GM21381 (cell line): ENCODE measurements at regions not wholly inside any gene's neighbourhood (a gene's known extent, or its start where the extent isn't known, plus 50 kb on each side); places are given as distances from the start of the nearest gene placed in this dataset.

Experiments used
- ATAC-seq: cut with Tn5 transposase; IDR thresholded peaks from one replicate; pipeline ENCODE4 v1.9.1; 2021; ENCODE audit warnings: mild to moderate bottlenecking, moderate library complexity; ENCODE audit not compliant: unreplicated experiment

DNA sequence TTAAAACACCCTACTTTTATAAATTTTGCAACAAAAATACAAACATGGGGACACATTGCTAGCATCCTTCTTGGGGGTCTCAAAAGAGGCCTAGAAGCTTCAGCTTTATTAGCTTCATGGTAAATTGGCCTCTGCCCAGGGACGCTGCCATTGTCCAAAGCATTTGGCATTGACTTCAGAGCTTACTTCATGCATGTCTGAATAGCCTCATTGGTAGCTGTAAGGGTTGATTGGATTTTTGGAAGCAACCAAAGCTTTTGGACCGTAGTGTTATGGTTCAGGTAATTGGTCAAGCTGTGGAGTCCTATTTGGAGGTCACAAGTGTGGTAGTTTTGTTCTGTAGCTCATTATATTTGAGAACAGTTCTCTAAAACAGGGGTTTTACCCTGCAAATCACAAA is 411.7 kb upstream of the SLC24A2 start:
- ATAC-seq: no peak

DNA sequence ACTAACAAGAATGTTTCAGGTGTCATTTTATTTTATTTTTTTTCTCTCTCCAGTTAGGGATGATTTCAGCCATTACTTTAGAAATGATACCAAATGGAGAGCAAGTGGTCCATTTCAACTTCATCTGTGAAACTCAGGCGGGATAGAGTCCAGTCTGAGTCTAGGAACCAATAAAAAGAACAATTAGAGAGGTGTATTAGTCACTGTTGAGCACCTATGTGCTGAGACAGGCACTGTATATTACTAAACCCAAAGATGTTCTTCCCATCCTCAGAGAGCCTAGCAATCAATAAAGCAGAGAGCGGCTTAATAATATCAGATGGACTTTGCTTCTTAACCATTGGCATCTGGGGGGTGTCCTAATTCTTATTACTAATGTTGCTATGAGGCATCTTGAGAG is 410.3 kb upstream of the SLC24A2 start:
- no peak for ATAC-seq

DNA sequence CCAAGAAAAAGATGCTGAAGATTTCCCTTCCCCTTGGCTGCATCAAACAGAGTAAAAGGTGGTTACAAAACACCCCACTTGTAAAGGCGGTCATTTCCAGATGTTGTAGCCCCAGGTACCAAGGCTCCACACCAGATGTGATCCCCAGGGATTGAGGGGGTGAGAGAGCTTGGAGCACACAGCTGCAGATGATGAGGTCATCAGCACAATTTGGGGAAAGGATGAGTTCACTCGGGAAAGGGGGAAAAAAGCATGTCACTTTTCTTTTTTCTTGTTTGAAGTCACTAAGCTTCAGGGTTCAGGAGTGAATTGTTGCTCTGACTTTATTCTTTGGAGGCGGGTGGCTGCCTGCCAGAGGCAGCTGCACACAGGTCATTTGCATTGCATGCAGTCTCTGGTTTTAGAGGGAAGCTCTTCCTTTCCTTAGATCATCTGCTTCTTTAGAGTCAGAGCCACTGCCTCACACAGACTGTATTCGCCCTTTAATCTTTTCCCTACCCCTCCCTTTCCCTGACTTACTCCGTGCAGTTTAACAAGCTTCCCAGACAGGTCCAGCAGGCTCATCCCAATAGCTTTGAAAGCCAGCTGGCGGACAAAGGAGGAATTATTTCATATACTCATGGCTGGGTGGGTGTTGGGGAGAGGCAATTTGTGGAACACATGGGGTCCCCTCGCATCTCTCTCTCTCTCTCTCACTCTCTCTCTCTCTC is 409.3 kb upstream of the SLC24A2 start:
- ATAC-seq: no peak

DNA sequence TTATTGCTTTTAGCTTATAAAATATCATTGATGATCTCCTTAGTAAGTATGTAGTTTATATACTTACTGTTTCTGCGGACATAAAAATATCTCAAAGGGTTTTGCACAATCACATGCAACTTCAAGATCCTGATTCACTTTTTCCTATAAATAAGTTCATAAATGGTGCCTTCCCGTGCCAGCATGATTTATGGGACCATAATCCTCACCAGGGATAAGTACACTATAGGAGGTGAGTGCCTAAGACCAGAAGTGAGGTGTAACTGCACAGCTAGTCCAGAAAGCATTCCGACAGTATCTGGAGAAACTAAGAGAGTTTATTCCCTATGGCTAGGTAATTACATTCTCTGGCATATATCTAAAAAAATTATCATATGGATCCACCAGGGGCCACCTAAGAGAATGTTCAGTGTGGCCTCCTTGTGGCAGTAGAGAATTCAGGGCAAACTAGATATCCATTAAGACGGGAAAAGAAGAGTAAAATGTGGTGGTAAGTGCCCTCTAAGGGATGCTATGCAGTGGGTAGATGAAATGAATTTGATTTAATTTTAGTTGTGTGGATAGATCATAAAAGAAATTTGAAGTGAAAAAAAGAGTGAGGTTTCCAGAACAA is 402.5 kb upstream of the SLC24A2 start:
- no peak for ATAC-seq

DNA sequence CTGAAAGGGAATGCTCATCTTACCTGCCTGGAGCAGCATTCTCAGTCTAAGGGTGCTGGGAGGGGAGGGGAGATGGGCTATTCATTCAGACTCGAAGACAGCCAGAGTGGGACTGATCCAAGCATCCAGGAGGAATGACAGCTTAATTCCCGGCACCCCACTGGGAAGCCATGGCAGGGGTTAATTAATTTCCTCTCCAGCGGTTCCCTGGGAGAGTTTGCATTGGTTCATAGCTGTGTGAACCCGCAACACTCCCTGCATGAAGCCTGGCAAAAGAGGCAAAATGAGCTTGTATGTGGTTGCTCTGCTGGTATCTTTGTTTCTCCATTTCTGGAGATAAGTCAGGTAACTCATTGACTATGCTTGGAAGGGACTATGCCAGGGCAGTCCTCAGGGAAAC is 401.0 kb upstream of the SLC24A2 start:
- ATAC-seq: no peak

DNA sequence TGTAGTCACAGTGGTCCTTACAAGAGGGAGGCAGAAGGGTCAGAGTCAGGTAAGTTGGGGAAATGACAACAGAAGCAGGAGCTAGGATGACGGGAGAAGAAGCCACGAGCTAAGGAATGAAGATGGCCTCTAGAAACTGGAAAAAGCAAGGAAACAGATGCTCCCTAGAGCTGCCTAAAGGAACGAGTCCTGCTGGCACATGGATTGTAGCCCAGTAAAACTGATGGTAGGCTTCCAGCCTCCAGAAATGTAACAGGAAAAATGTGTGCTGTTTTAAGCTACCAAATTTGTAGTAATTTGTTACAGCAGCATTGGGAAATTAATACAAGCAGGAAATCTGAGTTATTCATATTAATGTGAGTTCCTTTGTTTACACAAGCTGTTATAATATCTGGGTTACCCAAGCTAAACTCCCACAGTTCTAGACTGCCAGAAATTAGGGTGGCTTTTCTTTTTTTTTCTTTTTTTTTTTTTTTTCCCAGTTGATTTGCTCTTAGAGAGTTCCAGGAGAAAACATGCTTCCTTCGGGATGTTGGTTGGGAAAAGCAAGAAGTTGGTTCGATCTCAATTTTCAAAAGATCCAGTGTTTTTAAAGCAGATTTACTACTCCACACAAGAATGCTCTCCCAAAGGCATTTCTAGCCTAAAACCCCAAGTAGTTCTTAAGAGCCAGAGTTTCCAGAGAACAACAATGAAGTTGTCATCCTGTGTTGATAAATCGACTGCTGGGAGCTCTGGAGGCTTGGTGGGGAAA is 400.0 kb upstream of the SLC24A2 start:
- ATAC-seq: no peak

DNA sequence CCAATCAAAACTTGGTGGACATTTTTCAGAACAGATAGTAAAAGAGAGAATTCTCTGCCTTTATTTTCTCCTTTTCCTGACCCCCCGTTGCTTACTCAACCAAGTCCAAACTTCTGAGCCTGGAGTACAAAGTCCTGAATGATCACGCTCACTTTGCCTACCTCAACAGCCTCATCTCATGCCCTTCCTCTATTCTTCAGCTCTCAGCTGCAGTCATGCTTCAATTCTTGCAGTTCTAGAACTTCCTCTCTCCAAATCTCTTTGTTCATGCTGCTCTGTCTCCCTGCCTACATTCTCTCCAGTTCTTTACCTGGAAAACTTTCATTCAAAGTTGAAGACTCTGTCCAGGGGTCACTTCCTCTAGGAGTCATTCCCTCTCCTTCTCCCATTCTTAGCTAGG is 398.5 kb upstream of the SLC24A2 start:
- ATAC-seq: no peak

DNA sequence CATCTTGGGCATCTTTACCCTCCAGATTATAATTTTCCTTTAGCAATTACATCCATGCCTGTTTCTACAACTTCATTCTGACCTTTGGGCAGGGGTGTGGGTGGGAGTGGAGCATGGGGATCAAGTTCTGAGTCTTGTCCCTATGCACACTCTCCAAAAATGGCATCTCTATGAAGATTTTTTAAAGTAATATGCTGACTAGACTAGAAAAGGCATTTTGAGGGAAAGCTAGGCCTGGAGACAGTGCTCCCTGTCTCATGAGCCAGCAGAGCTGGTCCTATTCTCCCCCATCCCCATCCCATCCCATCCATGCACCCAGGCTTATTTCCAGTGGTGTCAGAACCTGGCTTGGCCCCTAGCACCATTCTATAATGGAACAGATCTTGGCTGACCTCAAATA is 398.0 kb upstream of the SLC24A2 start:
- no peak for ATAC-seq

DNA sequence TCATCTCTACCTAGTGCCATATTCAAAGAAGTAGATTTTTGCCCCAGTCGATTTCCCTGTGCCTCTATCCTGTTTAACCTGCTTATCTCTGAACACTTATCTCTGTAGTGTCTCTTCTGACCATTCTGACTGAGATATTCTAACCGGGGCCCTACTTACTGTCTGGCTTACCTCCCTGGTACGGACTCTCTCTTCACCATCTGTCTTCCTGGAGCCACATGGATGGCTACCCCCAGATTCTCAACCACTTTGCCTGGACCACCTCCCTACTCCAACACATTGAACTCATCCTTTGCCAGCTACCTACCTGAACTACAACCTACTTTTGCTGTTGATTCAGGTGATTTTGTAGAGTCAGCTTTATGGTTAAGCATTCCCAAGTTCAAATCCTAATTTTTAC is 397.4 kb upstream of the SLC24A2 start:
- ATAC-seq: no peak

DNA sequence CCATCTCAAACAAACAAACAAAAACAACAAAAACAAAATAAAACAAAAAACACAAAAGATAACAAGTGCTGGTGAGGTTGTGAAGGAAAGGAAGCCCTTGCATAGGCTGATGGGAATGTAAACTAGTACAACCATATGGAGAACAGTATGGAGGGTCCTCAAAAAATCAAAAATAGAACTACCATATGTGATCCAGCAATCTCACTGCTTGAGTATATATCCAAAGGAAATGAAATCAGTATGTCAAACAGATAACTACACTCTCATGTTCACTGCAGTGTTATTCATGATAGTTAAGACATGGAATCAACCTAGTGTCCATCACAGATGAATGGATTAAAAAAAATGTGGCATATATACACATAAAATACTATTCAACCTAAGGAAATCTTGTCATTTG is 395.7 kb upstream of the SLC24A2 start:
- no peak for ATAC-seq

DNA sequence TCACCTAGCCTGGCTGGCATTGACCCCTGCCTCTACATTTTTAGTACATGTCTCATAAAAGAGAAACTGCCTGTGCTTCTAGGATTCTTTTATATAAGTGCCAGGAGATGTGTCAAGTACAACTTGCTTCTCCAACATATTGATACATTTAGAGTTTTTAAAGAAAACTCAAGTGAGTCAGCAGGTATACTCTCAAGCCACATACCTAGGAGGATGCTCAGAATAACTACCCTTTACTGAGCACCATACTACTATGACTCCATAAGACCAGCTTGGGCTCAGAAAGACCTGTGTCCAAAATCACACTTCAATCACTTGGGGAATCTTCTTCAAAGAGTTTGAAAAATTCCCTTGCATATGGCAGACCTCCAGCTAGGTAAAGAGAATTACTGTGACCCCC is 389.8 kb upstream of the SLC24A2 start:
- ATAC-seq: no peak

DNA sequence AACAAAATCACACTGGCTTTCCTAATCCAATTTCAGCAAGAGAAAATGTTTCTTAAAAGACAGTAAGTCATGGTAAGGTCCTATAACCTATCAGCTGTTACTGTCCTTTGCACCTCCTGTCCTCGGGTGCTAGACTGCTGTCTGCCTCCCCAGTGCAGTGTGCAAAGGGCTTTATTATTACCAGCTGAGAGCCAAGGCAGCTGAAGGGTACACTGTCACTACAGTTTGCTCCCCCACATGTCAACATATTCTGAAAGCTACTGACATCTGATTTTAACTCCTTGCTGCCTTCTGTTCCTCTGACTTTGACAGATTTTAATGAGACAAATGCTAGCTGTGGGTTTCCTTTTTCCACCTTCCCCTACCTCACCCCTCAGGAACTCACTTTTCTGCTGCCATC is 389.4 kb upstream of the SLC24A2 start:
- no peak for ATAC-seq

DNA sequence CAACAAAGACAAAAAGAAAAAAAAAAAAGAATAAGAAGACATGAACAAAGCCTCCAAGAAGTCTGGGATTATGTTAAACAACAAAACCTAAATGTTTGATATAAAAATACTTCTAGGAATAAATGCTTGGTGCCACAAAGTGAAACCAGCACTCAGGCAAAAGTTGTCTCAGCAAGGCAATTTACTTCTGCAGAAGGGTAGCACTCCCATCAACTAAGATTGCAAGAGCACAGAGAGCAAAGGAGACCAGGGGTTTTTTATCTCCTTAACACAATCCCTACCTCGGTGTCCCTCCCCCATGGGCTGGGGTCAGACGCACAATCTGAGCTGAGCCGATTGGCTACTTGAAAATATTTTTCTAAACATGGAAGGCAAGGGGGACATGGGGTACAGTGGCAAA is 381.3 kb upstream of the SLC24A2 start:
- ATAC-seq: no peak

DNA sequence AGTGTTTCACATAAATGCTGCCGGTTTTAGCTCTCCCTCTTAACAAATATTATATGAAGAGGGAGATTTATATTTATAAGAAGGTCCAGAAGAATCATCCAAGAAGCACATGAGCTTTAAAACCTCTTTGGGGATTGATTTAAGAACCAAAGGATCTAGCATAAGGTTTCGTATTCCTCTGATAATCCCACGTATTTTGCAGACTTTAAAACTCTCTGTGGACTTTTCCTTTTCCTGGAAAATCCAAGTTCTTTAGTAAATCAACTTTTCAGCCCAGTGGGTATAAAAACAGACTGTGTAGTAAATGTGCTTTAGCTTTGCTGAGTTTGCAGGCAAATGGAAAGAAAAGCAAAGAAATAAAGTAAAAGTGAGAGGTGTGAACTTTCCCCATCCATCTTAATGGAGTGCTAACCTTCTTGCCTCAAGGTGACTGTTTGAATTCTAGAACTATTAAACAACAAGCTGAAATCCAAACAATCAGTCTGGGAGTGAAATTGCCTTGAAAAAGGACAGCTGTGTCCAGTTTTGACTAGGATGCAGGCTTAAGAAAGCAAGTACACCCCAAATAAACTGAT is 363.4 kb upstream of the SLC24A2 start:
- ATAC-seq: no peak

DNA sequence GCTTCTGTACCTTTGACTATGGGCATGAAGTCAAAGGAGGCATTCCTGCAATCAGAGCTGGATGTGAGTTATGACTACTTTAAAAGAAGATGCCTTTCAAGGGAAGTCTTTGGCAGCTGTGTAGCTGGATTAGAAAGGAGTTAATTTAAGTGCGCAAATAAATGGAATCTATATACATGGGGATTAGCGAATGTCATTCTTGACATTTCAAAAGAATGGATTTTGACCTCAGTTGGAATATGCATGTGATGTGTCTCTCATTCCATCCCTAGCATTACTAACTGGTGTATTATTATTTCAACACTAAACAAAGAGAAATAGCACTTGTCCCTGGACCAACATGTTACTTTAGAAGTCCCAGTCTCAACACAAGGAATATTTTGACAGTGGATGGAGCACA is 359.6 kb upstream of the SLC24A2 start:
- ATAC-seq: no peak

DNA sequence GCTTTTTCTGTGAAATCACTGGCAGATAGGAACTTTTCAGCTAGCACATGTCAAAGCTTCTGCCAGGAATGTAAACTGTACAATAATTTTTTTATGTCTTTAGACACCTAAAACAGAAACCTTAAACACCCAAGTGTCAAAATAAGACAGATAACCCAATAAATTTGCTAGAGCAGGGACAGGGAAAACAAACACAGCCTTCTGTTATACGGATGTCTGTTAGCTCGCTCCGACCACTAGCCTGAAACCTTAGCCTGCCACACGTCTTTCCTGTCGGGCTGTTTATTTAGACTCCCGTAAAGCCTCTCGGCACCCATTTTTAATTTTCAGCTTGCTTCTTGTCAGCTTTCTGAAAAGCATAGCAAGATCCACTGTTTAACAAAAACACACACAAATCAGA is 355.4 kb upstream of the SLC24A2 start:
- no peak for ATAC-seq

DNA sequence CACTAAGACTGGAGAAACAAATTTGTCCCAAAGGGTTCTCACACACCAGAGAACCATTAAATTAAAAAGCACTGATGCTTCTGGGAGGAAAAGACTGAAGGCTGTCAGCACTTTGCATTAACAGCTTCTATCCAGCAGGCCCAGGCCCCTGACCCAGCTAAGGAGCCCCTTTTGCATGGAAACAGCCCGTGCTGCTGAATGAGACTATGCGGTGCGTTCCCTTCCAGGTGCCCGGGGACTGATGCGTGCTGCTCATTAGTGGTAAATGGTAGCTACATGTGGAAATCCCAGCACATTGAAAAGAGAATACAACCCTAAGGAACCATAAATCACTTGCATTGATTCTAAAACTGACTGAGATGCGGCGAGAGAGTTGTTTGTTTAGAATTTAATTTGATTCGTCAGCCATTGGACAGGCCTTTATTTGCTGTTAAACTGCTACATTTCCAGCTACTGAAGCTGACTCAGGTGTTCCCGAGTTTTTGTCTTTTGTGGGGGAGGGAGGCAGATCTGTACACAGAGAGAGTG is 351.0 kb upstream of the SLC24A2 start:
- no peak for ATAC-seq

DNA sequence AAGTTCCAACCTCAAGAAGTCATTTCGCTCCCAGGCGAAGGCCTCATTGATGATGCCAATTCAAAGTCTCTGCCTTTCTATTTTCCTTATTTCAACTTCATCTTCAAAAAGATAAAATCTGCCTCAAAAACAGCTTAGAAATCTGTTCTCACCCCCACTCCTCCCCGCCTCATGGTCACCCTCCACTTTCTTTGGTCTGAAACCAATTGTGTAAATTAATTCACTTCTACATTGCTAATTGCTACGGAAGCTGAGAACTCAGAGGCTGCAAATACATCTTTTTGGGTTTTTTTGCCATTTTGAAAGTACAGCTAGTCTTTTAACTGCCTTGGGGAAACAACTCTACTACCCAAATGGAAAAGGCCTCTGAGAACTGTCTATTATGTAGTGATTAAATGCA is 350.0 kb upstream of the SLC24A2 start:
- no peak for ATAC-seq

DNA sequence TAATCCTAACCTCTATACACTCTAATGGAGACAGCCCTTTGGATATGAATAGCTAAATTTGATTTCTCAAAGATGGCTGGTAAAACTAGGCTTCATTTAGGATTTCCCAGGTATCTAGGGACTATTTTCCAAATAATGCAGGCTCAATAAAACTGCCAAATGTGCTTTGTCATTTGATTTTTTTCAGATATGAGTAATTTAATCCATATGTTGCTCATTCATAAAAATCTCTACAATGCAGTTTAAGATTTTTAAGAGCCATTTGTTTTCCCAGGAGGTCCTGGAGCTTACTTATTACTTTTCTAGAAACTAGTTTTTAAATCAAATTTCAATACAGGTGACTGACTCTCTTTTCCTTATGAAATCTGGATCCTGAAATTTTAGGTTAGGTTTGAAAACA is 349.3 kb upstream of the SLC24A2 start:
- no peak for ATAC-seq

DNA sequence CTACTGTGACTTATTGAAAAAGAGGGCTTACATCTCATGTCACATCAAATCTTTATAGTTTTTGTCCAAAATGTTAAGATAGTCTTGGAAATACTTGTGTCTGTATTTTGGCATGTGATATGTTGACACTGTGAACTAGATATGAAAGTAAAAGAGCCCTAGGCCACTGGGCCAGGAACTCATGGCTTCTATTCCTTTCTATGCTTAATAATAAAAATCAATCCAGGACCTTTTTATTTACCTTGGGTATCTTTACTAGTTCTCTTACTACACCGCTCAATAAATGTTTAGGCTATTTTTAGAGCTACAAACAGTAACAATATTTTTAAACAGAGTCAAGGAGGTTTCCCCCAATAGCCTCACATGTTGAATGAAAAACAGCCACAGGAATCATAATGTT is 348.6 kb upstream of the SLC24A2 start:
- ATAC-seq: no peak

DNA sequence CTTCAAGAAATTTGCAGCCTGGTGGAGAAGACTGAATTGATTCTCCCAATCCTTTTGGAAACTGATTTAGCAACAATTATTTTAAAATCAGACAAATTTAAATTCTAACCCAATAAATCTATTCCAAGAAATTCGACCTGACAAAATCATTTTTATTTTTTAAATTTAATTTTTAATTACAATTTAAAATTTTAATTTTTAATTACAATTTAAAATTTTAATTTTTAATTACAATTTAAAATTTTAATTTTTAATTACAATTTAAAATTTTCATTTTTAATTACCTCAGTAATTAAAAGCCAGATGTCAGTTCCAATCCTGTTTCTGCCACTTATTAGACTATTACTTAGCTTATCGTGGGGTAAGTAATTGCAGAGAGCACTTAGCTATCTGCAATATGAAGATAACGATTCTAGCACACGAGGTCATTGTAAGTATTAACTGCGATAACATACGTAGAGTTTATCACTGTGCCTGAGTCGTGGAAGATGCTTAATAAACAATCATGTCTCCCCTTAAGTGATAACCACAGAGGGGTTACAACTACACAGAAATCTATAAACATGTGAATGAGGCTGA is 346.4 kb upstream of the SLC24A2 start:
- ATAC-seq: no peak
